Ovary (tissue), 7 donors: ENCODE measurements at regions not wholly inside any gene's neighbourhood (a gene's known extent, or its start where the extent isn't known, plus 50 kb on each side); places are given as distances from the start of the nearest gene placed in this dataset.
"Not testable (repeated sequence)": the region's sequence is repeated elsewhere in the genome, so short reads cannot be mapped to it uniquely, and the experiment has no call there.

ENCODE experiments used
- DNase-seq, 5 donors: peaks; one replicate each; pipeline ENCODE4 v3.0.0-alpha.2; 2019 to 2020
- H3K27ac ChIP-seq, 2 donors: fragments of 200-600 bp; one replicate each; pipeline versions ENCODE4 v1.5.1 to v1.8.0; 2019 to 2022
- H3K27me3 ChIP-seq: fragments of 200-600 bp; one replicate; pipeline ENCODE4 v1.8.0; 2022
- H3K36me3 ChIP-seq: fragments of 200-600 bp; sonication (generic); one replicate; pipeline ENCODE4 v1.5.1; 2019
- H3K4me1 ChIP-seq: one replicate; pipeline ENCODE4 v1.8.1; 2013; ENCODE audit warnings: mild to moderate bottlenecking, moderate library complexity; ENCODE audit not compliant: insufficient read depth
- H3K4me3 ChIP-seq: fragments of 200-600 bp; sonication (generic); one replicate; pipeline ENCODE4 v1.5.1; 2017
- H3K9me3 ChIP-seq, 2 donors: fragments of 200-600 bp in 1 of 2; sonication (generic) in 1 of 2; one replicate each; pipeline versions ENCODE4 v1.5.1 to v1.8.1; 2013 to 2019; ENCODE audit warnings: mild to moderate bottlenecking in 1 of 2, moderate library complexity in 1 of 2
- CTCF ChIP-seq, 3 donors: fragments of 450-650 bp in 2 of 3; fragments of 200-600 bp in 1 of 3; IDR thresholded peaks; one replicate each; pipeline versions ENCODE4 v1.5.1 to v1.8.0; 2016 to 2022; ENCODE audit warnings: antibody characterized with exemption in 3 of 3, mild to moderate bottlenecking in 1 of 3
- EP300 ChIP-seq: sonication (generic); formaldehyde crosslinking; IDR thresholded peaks from one replicate; pipeline ENCODE4 v1.6.1; 2017; ENCODE audit warnings: antibody characterized with exemption
- POLR2A ChIP-seq: fragments of 450-650 bp; IDR thresholded peaks from one replicate; pipeline ENCODE4 v1.6.1; 2017; ENCODE audit warnings: antibody characterized with exemption, mild to moderate bottlenecking, moderate library complexity
- WGBS, 3 donors: extraction: QIAGEN DNeasy Blood & Tissue Kit in 1 of 3; methylation state at CpG; one replicate each; pipeline versions ENCODE4 v1.1.5 to v1.1.7; 2013 to 2017; 5-methylcytosine and 5-hydroxymethylcytosine counted together
- intact Hi-C, 4 donors: fragments of 100-400 bp; cut with DNase I; formaldehyde crosslinking; loops; one replicate each; pipeline versions ENCODE4 v1.11.0 to v1.15.1; 2022 to 2023
- donor health status: DM: no; HTN: no; CAD: no; lungs with moderate emphysema.
- donor health status: DM: no; HTN: no; CAD: no.
- donor health status: Bipolar disorder and iron deficiency.
- donor health status: DM: no; HTN: no; CAD: no.
- donor health status: DM: yes; HTN: yes; CAD: no.

GRCh38 chr9:85439791-85440190 is 302.0 kb downstream of the AGTPBP1 start:
- 63 to 70% (median 66%) methylated on average over 7 of the region's 7 CpGs for WGBS, 3 donors
- DNase-seq, result no peak
- Histone ChIP-seq H3K4me1 (no peaks in the 10 kb centered on the region), H3K36me3 (no peaks in the 10 kb centered on the region), H3K27me3 (no peaks in the 10 kb centered on the region), H3K9me3 (no peaks in the 10 kb centered on the region), H3K27ac (no peak overlapping the region), H3K4me3 (no peak overlapping the region)
- no peak for TF ChIP-seq EP300
- no peak for TF ChIP-seq POLR2A
- TF ChIP-seq CTCF (IDR thresholded peaks at IDR 0.05), result no peak
- intact Hi-C loops, result no loop called here

GRCh38 chr9:85433956-85434355 is 307.8 kb downstream of the AGTPBP1 start:
- DNase-seq, H3K36me3 ChIP-seq, H3K4me3 ChIP-seq: not testable (repeated sequence)

GRCh38 chr9:85433551-85433950 is 308.2 kb downstream of the AGTPBP1 start:
- H3K36me3 ChIP-seq, H3K4me3 ChIP-seq, DNase-seq, H3K4me1 ChIP-seq, intact Hi-C loops, H3K27me3 ChIP-seq, H3K27ac ChIP-seq, H3K9me3 ChIP-seq: not testable (repeated sequence)
- WGBS, 3 donors, result 82 to 90% (median 85%) methylated on average over 3 of the region's 3 CpGs

More at GRCh38 chr9:85433956-85434355, 307.8 kb downstream of the AGTPBP1 start:
- 95 to 100% (median 96%) methylated on average over 2 of the region's 2 CpGs for WGBS, 3 donors
- intact Hi-C loops, H3K27me3 ChIP-seq, H3K4me1 ChIP-seq, H3K9me3 ChIP-seq, H3K27ac ChIP-seq: not testable (repeated sequence)

GRCh38 chr9:85433046-85433445 is 308.7 kb downstream of the AGTPBP1 start:
- Histone ChIP-seq H3K36me3 (no peaks in the 10 kb centered on the region), H3K9me3 (no peaks in the 10 kb centered on the region), H3K27me3 (no peaks in the 10 kb centered on the region), H3K4me3 (no peak overlapping the region), H3K4me1 (no peaks in the 10 kb centered on the region), H3K27ac (no peak overlapping the region)
- intact Hi-C loops, result no loop called here
- DNase-seq, result no peak
- WGBS, 3 donors, result 93 to 97% (median 96%) methylated on average over 8 of the region's 8 CpGs
- TF ChIP-seq POLR2A (no peak), CTCF (IDR thresholded peaks at IDR 0.05) (no peak), EP300 (no peak)

GRCh38 chr9:85432599-85432998 is 309.2 kb downstream of the AGTPBP1 start:
- Histone ChIP-seq H3K27ac (no peak overlapping the region), H3K36me3 (no peaks in the 10 kb centered on the region), H3K27me3 (no peaks in the 10 kb centered on the region), H3K4me1 (no peaks in the 10 kb centered on the region), H3K4me3 (no peak overlapping the region), H3K9me3 (no peaks in the 10 kb centered on the region)
- TF ChIP-seq CTCF (IDR thresholded peaks at IDR 0.05) (no peak), EP300 (no peak), POLR2A (no peak)
- intact Hi-C loops, result no loop called here
- WGBS, 3 donors, result 81 to 93% (median 92%) methylated on average over 3 of the region's 3 CpGs
- DNase-seq, result no peak
